DND-41 (cell line): ENCODE measurements at regions not wholly inside any gene's neighbourhood (a gene's known extent, or its start where the extent isn't known, plus 50 kb on each side); places are given as distances from the start of the nearest gene placed in this dataset.

Experiments
- CTCF ChIP-seq: IDR thresholded peaks from 2 replicates; pipeline ENCODE4 v1.5.1; 2012; ENCODE audit warnings: borderline replicate concordance, low read length, moderate library complexity, mild to moderate bottlenecking; ENCODE audit not compliant: poor library complexity, severe bottlenecking; ENCODE audit errors: extremely low read depth
- EZH2 ChIP-seq: IDR thresholded peaks from 3 replicates; pipeline ENCODE4 v1.6.1; 2012; ENCODE audit warnings: borderline replicate concordance, low read depth, mild to moderate bottlenecking, moderate library complexity, low read length, inconsistent platforms; ENCODE audit not compliant: severe bottlenecking

DNA sequence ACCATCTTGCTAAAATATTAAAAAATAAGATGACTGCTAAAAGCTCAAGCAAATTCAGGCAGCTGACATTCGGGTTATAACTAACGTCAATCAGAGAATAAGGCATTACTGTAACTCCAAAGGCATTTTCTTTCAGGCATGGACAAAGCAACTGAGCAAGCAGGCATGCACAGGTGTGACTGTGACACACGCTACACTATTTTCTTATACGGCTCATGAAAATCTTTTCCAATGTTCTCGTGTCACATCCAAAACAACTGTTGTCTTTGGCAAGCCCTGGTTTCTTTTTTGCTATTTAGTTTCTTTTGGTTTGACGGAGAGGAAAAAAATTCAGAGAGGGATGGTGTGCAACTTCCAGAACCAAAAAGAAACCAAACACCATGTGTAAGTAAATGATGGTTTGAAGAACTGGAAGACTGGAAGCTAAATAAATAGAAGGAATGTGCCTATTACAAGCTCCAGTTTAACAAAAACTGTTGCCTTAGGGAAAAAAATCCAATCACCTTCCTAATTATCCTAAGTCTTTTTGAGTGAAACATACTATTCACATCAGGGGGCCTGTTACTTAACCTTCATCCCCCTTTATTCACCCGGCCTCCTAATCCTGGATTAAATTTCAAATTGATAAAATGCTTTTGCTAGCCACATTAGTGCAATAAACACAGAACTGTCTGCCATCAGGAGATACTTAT lies 277.6 kb downstream of the PSAT1 start:
- TF ChIP-seq CTCF (no peak), EZH2 (no peak)
